ENCODE measurements at regions not wholly inside any gene's neighbourhood (a gene's known extent, or its start where the extent isn't known, plus 50 kb on each side); places are given as distances from the start of the nearest gene placed in this dataset.

- TF ChIP-seq CTCF (conservative IDR thresholded peaks at IDR 0.05) (no peak), EZH2 (IDR thresholded peaks at IDR 0.05; ENCODE audit: low read depth) (no peak)
Measured at GRCh38 chr5:121688781-121689180, 162.9 kb upstream of the FTMT start.
